HepG2 (cell line): ENCODE measurements at regions not wholly inside any gene's neighbourhood (a gene's known extent, or its start where the extent isn't known, plus 50 kb on each side); places are given as distances from the start of the nearest gene placed in this dataset.

Experiments
- ATAC-seq: fragments of 200-7000 bp; cut with Tn5 transposase; 3 replicates; pipeline ENCODE4 v1.9.1; 2020; ENCODE audit warnings: mild to moderate bottlenecking, moderate library complexity
- BruUV-seq: library from RNA; stranded (reverse); fragments of 400-500 nt; replicated peaks from 2 replicates; lab custom pipeline; 2021; lab: Mats Ljungman, UMichigan
- CTCF ChIA-PET: fragments of 300-600 bp; formaldehyde crosslinking; extraction: SDS; loops from one replicate; lab custom pipeline; 2021; ENCODE audit warnings: low total read pairs, inconsistent platforms, low intra/inter-chr PET ratio; lab: Yijun Ruan, JAX
- POLR2A ChIA-PET: fragments of 350-600 bp; sonication (Branson Sonifier 250); formaldehyde crosslinking; loops from one replicate; lab custom pipeline; 2020; ENCODE audit warnings: antibody characterized with exemption, inconsistent platforms; lab: Yijun Ruan, JAX
- DNase-seq: peaks from one replicate; pipeline ENCODE4 v3.0.0-alpha.2; 2015; ENCODE audit warnings: low spot score
- FAIRE-seq: peaks from 3 replicates; lab custom pipeline; 2011; peaks lifted over from hg19 to GRCh38; lab: Jason Lieb, UNC
- H2AFZ ChIP-seq: one replicate; pipeline ENCODE4 v1.6.1; 2011; ENCODE audit warnings: low read length, inconsistent platforms
- H3K27ac ChIP-seq: fragments of 300-600 bp; 3 replicates; pipeline ENCODE4 v1.8.0; 2011; ENCODE audit warnings: mixed run types, mild to moderate bottlenecking, mixed read lengths, low read length, inconsistent platforms; ENCODE audit not compliant: insufficient read depth; ENCODE audit errors: extremely low read length
- H3K27me3 ChIP-seq, 2 experiments: fragments of 200-600 bp in 1 of 2; 2 replicates in 1 of 2; 3 replicates in 1 of 2; pipeline versions ENCODE4 v1.6.0 to v1.8.0; 2011; ENCODE audit warnings: low read length in 2 of 2, mild to moderate bottlenecking in 2 of 2, moderate library complexity in 2 of 2, inconsistent platforms in 1 of 2; ENCODE audit not compliant: insufficient read depth in 2 of 2, control insufficient read depth in 1 of 2
- H3K36me3 ChIP-seq, 2 experiments: fragments of 200-600 bp in 1 of 2; replicated peaks in 1 of 2; 2 replicates in 1 of 2; 3 replicates in 1 of 2; pipeline versions ENCODE4 v1.5.1 to v1.8.0; 2011; ENCODE audit warnings: low read length in 2 of 2, inconsistent platforms in 1 of 2; ENCODE audit not compliant: insufficient read depth in 2 of 2, control insufficient read depth in 1 of 2
- H3K4me1 ChIP-seq: 2 replicates; pipeline ENCODE4 v1.5.1; 2012; ENCODE audit warnings: low read length, inconsistent platforms; ENCODE audit not compliant: insufficient read depth
- H3K4me2 ChIP-seq: 2 replicates; pipeline ENCODE4 v1.6.0; 2011; ENCODE audit warnings: low read depth, low read length, inconsistent platforms
- H3K4me3 ChIP-seq, 3 experiments: fragments of 200-600 bp in 1 of 3; sonication (generic), shearing (Covaris generic) in 1 of 3; replicated peaks in 1 of 3; 2 replicates each; pipeline ENCODE4 v1.5.1; 2011 to 2016; ENCODE audit warnings: low read length in 3 of 3, inconsistent platforms in 2 of 3, low read depth in 2 of 3, mild to moderate bottlenecking in 2 of 3, control low read depth in 1 of 3, mixed read lengths in 1 of 3; ENCODE audit not compliant: insufficient read depth in 1 of 3
- H3K79me2 ChIP-seq: one replicate; pipeline ENCODE4 v1.6.1; 2011; ENCODE audit warnings: low read length, inconsistent platforms; ENCODE audit not compliant: insufficient read depth
- H3K9ac ChIP-seq: 2 replicates; pipeline ENCODE4 v1.6.0; 2011; ENCODE audit warnings: mild to moderate bottlenecking, low read depth, low read length, inconsistent platforms; ENCODE audit not compliant: insufficient read depth
- H3K9me3 ChIP-seq: 2 replicates; pipeline ENCODE4 v1.5.1; 2012; ENCODE audit warnings: mild to moderate bottlenecking, low read length
- H4K20me1 ChIP-seq: 2 replicates; pipeline ENCODE4 v1.6.0; 2011; ENCODE audit warnings: inconsistent platforms, mild to moderate bottlenecking, low read length, moderate library complexity; ENCODE audit not compliant: insufficient read depth
- AGO2 ChIP-seq: fragments of 200-400 bp; formaldehyde crosslinking; optimal IDR thresholded peaks from 2 replicates; pipeline ENCODE3; 2017; ENCODE audit warnings: mild to moderate bottlenecking, low read depth, low read length, moderate library complexity
- ATRX ChIP-seq: sonication (generic); formaldehyde crosslinking; IDR thresholded peaks from 2 replicates; pipeline ENCODE4 v1.4.0; 2020; ENCODE audit warnings: missing genetic modification reagents, borderline replicate concordance
- BRCA1 ChIP-seq: sonication (generic); formaldehyde crosslinking; IDR thresholded peaks from 2 replicates; pipeline ENCODE4 v1.4.0; 2020; ENCODE audit warnings: missing genetic modification reagents
- FOXK2 ChIP-seq: fragments of 450-650 bp; IDR thresholded peaks from 2 replicates; pipeline ENCODE4 v1.6.1; 2016
- KDM2A ChIP-seq: sonication (generic); formaldehyde crosslinking; IDR thresholded peaks from 2 replicates; pipeline ENCODE4 v1.4.0; 2020; ENCODE audit warnings: low read depth, missing genetic modification reagents, borderline replicate concordance
- NFATC3 ChIP-seq: sonication (generic); formaldehyde crosslinking; IDR thresholded peaks from 2 replicates; pipeline ENCODE4 v1.5.1; 2020; ENCODE audit warnings: mild to moderate bottlenecking, missing genetic modification reagents
- ZNF432 ChIP-seq: sonication (generic); formaldehyde crosslinking; IDR thresholded peaks from 2 replicates; pipeline ENCODE4 v1.5.0; 2020; ENCODE audit warnings: missing genetic modification reagents, mild to moderate bottlenecking, borderline replicate concordance
- ZNF672 ChIP-seq: sonication (generic); formaldehyde crosslinking; IDR thresholded peaks from 2 replicates; pipeline ENCODE4 v1.8.1; 2022; ENCODE audit warnings: missing genetic modification reagents
- ZNF782 ChIP-seq: sonication (generic); formaldehyde crosslinking; IDR thresholded peaks from 2 replicates; pipeline ENCODE4 v1.4.0; 2020; ENCODE audit warnings: missing genetic modification reagents, mild to moderate bottlenecking, borderline replicate concordance
- ZSCAN25 ChIP-seq: sonication (generic); formaldehyde crosslinking; IDR thresholded peaks from 2 replicates; pipeline ENCODE4 v1.8.0; 2022; ENCODE audit warnings: mild to moderate bottlenecking, missing genetic modification reagents
- WGBS: methylation state at CpG from one replicate; pipeline ENCODE4 v1.1.6; 2017; ENCODE audit warnings: low lambda C conversion rate; 5-methylcytosine and 5-hydroxymethylcytosine counted together
- in situ Hi-C: cut with HindIII; loops from 2 replicates; pipeline ENCODE4 v1.10.0; 2017; ENCODE audit warnings: low pct_unique_long_range_greater_than_20kb; ENCODE audit not compliant: extremely low pct_ligation_motif_present
- intact Hi-C: fragments of 100-400 bp; cut with micrococcal nuclease; formaldehyde crosslinking; loops from one replicate; pipeline ENCODE4 v1.10.0; 2022; ENCODE audit not compliant: unreplicated experiment
- TF ChIP-seq, protein P1 (sequence below): sonication (generic); formaldehyde crosslinking; IDR thresholded peaks from 2 replicates; pipeline ENCODE4 v1.8.0; 2022; ENCODE audit warnings: missing genetic modification reagents, mild to moderate bottlenecking, inconsistent platforms, borderline replicate concordance

DNA sequence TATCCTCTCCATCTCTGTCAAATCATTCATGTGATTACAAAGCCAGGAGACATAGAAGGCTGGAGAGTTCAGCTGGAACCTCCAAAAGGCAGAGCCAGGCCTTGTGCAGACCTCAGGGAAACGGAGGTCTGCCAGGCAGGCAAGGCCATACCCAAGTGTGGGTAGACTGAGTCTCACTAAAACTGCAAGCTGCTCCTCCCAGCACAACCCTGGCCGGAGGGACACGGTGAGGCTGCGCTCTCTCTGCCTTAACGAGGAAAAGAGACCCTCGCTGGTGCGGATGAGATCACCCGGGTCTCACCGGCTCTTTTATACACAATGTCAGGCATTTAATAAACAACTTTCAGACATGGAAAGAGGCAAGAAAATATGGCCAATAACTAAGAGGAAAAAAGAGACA, 66.1 kb upstream of the INPP5A start (continued):
- TF ChIP-seq ZNF672 (CRISPR knock-in tag) (no peak), KDM2A (CRISPR knock-in tag) (no peak), ATRX (CRISPR knock-in tag) (no peak)

DNA sequence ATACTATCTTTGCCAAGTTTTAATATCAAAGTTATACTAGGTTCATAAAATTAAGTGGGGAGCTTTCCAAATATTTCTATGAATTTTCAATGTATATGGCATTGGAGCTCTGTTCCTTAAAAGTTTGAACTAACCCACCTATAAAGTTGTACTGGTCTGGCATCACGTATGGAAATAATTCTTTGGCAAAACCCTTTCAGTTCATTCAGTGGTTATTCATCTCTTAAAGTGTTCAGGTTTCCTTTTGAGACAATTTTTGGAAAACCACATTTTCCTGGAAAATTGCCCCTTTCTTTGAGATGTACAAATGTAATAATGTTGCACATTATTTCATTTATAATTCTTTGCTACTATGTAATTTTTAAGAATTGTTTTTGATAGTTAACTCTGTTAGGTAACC, 62.5 kb upstream of the INPP5A start:
- Histone ChIP-seq H2AFZ (no peak overlapping the region), H3K4me2 (no peak overlapping the region), H3K27me3 (peaks cover 14 to 58% of the 10 kb centered on the region in 2 experiments), H3K79me2 (no peaks in the 10 kb centered on the region), H3K36me3 (no peaks in the 10 kb centered on the region), H3K4me3 (no peak overlapping the region), H3K9me3 (no peaks in the 10 kb centered on the region), H3K4me1 (no peaks in the 10 kb centered on the region), H3K27ac (no peak overlapping the region), H3K9ac (no peak overlapping the region), H4K20me1 (no peaks in the 10 kb centered on the region)
- no TSS peak for BruUV-seq
- 5% methylated on average over 1 of the region's 1 CpG for WGBS
- ChIA-PET CTCF (no interaction called here), POLR2A (no interaction called here)
- intact Hi-C loops (no loop called here), in situ Hi-C loops (no loop called here)
- TF ChIP-seq BRCA1 (CRISPR knock-in tag), result no peak
- TF ChIP-seq ZNF782 (CRISPR knock-in tag), result no peak
- TF ChIP-seq, protein P1, sequence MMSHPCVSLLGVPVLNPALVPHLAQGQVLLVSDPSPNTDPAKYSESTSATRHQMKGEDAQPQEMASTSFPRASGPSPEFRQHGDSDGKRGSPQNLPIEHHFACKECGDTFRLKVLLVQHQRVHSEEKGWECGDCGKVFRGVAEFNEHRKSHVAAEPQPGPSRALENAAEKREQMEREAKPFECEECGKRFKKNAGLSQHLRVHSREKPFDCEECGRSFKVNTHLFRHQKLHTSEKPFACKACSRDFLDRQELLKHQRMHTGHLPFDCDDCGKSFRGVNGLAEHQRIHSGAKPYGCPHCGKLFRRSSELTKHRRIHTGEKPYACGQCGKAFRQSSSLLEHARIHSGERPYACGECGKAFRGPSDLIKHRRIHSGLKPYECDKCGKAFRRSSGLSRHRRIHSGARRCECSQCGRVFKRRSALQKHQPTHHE (CRISPR knock-in tag), result no peak
- TF ChIP-seq NFATC3 (CRISPR knock-in tag), result no peak
- no peak for TF ChIP-seq AGO2
- no peak for TF ChIP-seq FOXK2
- TF ChIP-seq ZSCAN25 (CRISPR knock-in tag), result no peak
- TF ChIP-seq ZNF432 (CRISPR knock-in tag), result no peak
- DNase-seq (no peak), ATAC-seq (no peak), FAIRE-seq (no peak)
